D721Med (cell line): ENCODE measurements at regions not wholly inside any gene's neighbourhood (a gene's known extent, or its start where the extent isn't known, plus 50 kb on each side); places are given as distances from the start of the nearest gene placed in this dataset.

Source experiments
- DNase-seq: peaks from one replicate; pipeline ENCODE4 v3.0.0; 2011; ENCODE audit warnings: low spot score; ENCODE audit not compliant: insufficient read length
- FAIRE-seq: peaks from 2 replicates; lab custom pipeline; 2011; peaks lifted over from hg19 to GRCh38; lab: Jason Lieb, UNC
- TF ChIP-seq, protein P1 (sequence below): IDR thresholded peaks from 2 replicates; pipeline ENCODE4 v1.5.1; 2012; ENCODE audit warnings: mild to moderate bottlenecking, control low read depth; ENCODE audit not compliant: insufficient read depth; ENCODE audit errors: missing control alignments

DNA sequence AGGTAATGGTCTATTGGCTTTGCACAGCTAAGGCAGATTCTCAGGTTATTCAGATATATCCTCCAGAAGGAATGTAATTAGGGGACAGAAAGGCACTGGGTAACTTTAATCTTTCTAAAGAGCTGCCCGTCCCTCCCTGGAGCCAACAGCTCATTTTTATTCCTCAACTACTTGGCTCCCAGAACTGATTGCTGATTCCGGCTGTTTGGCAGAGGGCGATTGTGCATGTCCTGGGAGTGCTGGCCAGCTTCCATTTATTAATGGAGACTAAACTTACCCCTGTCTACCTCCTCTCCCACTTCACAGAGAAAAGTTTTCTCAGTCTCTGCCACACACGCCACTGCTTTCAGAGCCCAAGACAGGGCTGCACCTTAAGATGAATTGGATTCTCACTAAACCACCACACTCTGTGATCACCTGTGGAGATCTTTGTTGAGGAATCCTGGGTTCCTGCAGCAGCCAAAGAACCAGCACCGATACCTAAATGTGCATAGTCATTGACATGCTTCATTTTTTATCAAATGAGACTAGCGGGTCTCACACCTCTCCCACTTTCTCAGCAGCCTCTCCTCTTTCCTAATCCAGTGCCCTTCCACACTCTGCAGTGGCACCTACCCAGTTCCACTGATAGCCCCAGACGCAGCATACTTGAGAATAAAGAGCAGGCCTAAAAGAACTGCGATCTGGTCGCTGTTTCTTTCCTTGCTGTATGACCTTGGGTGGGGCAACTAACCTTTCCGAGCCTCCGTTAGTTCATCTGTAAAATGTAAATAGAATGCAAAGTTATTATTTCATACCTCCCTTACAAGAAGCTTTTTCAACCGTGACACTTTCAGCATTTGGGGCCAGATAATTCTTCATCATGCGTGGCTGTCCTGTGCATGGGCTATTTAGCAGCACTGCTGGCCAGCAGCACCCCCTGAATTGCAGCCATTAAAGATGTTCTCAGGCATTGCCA is 648.7 kb downstream of the UQCRFS1 start:
- no peak for DNase-seq
- FAIRE-seq: no peak
- TF ChIP-seq, protein P1, sequence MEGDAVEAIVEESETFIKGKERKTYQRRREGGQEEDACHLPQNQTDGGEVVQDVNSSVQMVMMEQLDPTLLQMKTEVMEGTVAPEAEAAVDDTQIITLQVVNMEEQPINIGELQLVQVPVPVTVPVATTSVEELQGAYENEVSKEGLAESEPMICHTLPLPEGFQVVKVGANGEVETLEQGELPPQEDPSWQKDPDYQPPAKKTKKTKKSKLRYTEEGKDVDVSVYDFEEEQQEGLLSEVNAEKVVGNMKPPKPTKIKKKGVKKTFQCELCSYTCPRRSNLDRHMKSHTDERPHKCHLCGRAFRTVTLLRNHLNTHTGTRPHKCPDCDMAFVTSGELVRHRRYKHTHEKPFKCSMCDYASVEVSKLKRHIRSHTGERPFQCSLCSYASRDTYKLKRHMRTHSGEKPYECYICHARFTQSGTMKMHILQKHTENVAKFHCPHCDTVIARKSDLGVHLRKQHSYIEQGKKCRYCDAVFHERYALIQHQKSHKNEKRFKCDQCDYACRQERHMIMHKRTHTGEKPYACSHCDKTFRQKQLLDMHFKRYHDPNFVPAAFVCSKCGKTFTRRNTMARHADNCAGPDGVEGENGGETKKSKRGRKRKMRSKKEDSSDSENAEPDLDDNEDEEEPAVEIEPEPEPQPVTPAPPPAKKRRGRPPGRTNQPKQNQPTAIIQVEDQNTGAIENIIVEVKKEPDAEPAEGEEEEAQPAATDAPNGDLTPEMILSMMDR: no peak

DNA sequence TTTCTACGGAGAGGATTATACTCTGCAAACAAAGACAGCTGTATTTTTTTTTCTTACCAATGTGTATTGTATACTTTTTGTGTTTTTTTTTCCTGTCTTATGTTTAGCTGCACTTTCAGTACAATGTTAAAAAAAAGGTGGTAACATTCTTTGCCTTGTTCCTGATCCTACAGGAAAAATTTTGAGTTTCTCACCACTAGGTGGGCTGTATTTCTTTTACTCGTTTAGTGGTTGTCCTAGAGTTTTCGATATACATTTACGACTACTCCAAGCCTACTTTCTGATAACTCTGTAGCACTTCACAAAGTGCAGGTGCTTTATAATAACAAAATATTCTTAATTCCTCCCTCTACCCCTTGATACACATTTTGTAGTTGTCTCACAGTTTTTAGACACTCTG is 652.2 kb downstream of the UQCRFS1 start:
- no peak for FAIRE-seq
- TF ChIP-seq, protein P1: no peak
- no peak for DNase-seq

DNA sequence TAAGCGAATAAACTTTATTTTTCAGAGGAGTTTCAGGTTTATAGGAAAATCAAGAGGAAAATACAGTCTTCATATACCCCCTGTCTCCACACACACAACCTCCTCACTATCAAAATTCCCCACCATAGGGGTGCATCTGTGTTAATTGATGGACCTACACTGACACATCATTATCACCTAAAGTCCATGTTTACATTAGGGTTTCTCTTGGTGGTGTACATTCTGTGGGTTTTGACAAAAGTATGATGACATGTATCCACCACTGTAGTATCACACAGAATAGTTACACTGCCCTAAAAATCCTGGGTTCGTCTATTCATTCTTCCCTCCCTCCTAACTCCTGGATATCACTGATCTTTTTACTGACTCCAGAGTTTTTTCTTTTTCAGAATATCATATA is 654.2 kb downstream of the UQCRFS1 start:
- FAIRE-seq: no peak
- TF ChIP-seq, protein P1: no peak
- no peak for DNase-seq

DNA sequence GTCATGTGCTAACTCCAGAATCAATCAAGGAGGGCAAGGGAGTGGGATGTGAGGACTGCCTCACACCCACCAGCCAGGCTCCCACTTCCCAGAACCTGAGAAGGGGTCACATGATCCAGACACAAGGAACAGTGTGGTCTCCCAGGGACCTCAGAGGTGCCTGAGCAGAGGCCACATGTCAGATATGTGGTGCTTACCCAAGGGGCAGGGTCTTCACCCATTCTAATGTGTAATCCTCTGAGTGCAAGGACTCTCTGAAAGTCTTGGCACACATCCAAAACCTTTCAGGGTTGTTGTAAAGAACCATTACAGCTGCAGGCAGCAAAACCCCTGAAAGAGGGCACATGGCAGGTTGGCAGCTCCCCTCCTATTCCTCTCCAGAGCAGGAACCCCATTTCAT is 656.6 kb downstream of the UQCRFS1 start:
- FAIRE-seq: no peak
- DNase-seq: no peak
- TF ChIP-seq, protein P1: no peak

DNA sequence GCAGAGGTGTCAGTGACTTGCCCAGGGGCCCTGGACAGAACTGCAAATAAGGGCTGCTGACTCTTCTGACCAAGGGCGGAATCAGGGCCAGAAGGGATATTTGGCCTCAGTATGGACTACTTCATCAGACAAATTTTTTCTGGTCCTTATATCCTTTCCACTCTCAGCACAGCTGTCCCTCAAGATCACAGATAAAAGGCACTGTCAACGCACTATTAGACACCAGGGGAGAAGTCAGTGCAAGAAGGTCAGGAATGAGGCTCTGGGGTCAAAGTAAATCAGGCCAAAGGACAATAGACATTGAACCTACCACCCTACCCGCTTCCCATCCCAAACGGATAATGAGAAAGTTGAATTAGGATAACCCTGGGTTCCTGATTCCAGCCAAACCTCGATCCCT is 657.6 kb downstream of the UQCRFS1 start:
- FAIRE-seq (no peak), DNase-seq (no peak)
- TF ChIP-seq, protein P1: no peak

DNA sequence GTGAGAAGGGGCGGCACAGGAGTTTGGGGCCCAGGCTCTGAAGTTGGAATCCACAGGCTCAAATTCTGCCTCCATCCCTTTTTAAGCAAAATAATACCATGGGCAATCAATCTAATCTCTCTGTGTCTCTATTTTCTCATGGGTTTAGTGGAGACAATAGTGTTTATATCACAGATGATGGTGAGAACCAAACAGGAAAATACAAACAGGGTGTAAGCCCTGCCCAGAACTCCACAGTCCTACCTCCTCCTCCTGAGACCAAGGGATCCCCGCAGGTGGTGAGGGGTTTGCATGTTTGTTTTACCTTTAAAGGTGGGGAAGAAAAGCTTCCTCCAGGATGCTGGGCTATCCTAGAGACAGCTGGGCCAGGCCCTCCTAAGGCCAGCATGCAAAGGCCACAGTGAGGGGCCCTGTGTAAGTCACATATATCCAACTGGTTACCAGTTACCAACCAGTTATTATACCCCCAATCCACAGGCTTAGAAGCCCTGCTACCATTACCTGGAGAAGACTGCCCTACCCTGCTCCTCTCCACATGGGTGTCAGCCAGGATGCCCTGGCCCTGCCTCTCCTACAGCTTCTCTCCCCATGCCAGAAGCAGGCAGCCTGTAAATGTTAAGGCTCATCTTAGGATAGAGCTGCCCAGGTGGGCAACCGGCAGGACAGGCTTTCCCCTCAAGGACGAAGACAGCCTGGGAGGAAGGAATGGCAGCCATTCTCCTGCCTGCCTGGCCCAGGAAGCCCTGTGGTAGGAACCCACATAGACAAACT is 658.4 kb downstream of the UQCRFS1 start:
- TF ChIP-seq, protein P1: no peak
- FAIRE-seq (no peak), DNase-seq (no peak)
